GM12892 (cell line): ENCODE measurements at regions not wholly inside any gene's neighbourhood (a gene's known extent, or its start where the extent isn't known, plus 50 kb on each side); places are given as distances from the start of the nearest gene placed in this dataset.

Source experiments
- POLR2A ChIP-seq: IDR thresholded peaks from 2 replicates; pipeline ENCODE4 v1.6.1; 2011; ENCODE audit warnings: low read depth, low read length, control low read depth
- TAF1 ChIP-seq: IDR thresholded peaks from 2 replicates; pipeline ENCODE4 v1.6.1; 2011; ENCODE audit warnings: low read depth, mild to moderate bottlenecking, control low read depth, low read length, borderline replicate concordance

DNA sequence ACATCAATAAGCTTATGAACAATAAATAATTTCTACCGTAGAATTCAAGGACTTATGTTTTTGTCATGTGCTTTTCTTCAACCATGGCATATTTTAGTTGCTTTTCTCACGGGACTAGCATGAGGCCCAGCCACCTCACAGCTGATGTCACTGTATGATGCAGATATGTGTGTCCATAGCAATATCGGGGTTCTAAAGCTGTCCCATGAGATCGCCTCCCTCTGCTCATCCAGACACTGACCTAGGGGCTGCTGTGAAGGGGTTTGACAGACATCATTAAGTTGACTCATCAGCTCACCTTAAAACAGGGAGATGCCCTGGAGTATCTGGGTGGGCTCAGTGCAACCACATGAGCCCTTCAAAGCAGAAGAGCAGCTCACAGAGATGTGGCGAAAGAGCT is 210.3 kb upstream of the AJAP1 start:
- TF ChIP-seq POLR2A: no peak
- no peak for TF ChIP-seq TAF1
